D721Med (cell line): ENCODE measurements at regions not wholly inside any gene's neighbourhood (a gene's known extent, or its start where the extent isn't known, plus 50 kb on each side); places are given as distances from the start of the nearest gene placed in this dataset.

ENCODE experiments used
- DNase-seq: peaks from one replicate; pipeline ENCODE4 v3.0.0; 2011; ENCODE audit warnings: low spot score; ENCODE audit not compliant: insufficient read length
- FAIRE-seq: peaks from 2 replicates; lab custom pipeline; 2011; peaks lifted over from hg19 to GRCh38; lab: Jason Lieb, UNC
- CTCF ChIP-seq: IDR thresholded peaks from 2 replicates; pipeline ENCODE4 v1.5.1; 2012; ENCODE audit warnings: mild to moderate bottlenecking, control low read depth; ENCODE audit not compliant: insufficient read depth; ENCODE audit errors: missing control alignments

DNA sequence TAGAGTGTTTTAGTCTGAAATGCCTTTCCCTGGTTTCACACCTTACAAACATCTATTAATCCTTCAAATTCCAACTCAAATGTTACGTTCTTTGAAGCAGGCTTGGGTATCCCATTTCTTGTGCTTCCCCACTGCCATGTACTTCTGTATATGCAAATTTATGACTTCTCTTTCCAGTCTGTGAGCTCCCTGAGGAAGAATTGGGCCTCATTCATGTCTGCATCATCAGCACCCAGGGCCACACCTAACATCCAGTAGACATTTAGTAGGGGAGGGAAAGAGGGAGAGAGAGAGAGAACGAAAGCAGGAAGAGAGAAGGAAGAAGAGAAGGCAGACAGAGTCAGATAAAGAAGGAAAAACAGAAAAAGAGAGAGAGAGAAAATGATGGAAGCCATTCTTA, 53.3 kb upstream of the KY start:
- no peak for TF ChIP-seq CTCF
- FAIRE-seq (no peak), DNase-seq (no peak)

DNA sequence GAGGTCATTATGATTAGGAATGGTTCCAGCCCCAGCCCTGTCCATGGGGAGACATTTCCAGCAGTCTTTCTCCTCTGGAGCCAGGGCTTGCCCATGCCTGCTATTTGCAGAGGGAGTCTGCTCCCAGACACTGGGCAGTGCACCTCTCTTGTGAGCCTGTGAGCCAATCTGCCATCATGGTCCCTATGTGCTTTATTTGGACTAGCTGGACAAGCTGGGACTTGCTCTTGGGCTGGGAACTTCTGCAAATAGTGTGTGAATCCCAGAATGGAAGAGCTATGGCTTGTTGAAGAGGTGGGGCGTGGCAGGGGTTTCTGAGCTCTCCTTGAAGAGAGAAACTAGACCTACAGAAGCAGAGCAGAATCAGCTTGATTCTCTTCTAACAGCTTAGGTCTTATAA, 53.7 kb upstream of the KY start:
- DNase-seq (no peak), FAIRE-seq (no peak)

DNA sequence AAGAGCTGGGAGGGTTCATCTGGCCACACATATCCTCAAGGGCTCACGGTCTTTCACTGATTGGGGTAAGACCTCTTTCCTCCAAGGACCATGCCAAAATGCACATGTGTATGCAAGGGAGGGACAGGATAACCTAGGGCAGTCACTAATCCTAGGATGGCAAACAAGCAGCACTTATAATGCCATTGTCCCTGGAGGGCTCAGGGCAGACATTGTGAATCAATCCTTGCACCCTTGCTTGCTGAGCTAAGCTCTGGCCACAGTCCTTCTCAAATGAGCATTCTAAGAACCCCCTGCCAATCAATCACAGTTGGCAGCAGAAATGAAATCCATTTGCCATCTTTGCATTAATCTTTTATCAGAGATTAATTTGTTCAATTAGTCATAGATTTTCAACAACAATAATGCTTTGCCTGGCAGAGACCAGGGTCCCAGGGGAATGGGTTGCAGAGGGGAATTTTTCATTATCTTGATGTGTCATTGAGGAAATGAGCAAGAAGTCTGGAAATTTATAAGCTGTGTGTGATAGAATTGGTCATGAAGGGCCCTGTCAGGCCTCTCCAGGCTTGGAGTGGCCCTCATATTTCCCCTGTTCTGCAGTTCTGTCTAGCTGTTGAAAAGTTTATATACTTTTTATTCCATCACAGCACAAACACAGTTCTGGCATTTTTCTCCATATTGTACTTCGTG, 57.2 kb upstream of the KY start:
- no peak for TF ChIP-seq CTCF
- no peak for FAIRE-seq
- DNase-seq = no peak

More for the DNA sequence above, 53.7 kb upstream of the KY start:
- no peak for TF ChIP-seq CTCF

- DNase-seq = no peak
- FAIRE-seq = no peak
- TF ChIP-seq CTCF = no peak
Measured at GRCh38 chr3:134708671-134709070, 57.8 kb upstream of the KY start.

- FAIRE-seq (no peak), DNase-seq (no peak)
- no peak for TF ChIP-seq CTCF
Measured at GRCh38 chr3:134709076-134709475, 58.3 kb upstream of the KY start.

DNA sequence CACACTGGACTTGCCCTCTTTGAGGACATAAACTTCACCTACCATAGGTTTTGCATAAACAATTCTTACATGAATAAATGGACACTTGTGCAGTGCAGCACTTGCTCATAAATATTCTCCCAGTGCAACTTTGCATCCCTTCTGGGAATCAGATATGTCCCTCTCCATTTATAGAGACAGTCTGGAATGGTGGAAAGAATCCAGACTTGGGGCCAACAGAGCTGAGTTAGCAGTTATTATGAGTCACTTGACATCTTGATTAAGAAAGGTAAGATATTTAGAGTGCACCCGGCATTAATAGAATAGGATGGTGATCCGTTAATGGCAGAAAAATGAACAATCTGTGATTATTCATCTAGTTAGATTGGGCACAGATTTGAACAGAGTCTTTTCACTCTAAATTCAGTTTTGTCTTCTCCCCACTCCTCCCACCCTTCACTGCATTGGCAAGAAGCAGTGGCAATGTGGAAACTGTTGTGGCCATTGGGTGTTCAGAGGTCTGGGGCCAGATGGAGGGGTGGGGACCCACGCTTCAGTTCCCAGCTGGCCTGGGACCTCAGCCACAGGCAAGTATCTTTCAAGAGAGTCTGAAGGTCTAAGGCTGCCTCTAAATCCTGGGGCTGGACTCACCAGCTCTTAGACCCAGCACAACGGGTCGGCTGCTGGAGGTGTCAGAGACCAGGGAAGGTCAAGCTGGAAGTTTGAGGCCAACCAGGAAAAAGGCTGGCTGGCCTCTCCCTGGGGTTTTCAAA, 58.9 kb upstream of the KY start:
- no peak for FAIRE-seq
- no peak for TF ChIP-seq CTCF
- no peak for DNase-seq

DNA sequence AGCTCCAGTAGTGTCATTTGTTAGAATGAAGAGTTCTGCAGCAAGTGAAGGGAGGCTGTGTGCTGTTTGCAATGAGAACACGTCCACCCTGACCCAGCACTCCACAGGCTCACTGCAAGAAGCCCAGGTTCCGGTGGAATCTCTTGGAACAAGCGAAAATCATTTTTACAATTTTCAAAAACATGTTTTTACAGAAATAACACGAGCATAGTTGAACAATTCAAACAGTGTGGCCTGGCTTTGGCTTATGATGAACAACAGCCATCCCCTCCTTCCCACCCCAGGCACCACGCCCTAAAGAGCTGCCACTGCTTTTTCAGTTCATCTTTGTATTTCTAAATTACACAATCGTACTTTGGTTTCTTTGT, 59.5 kb upstream of the KY start:
- no peak for TF ChIP-seq CTCF
- DNase-seq (no peak), FAIRE-seq (no peak)
